Activated CD8-positive, alpha-beta memory T cell treated with anti-CD3 and anti-CD28 coated beads, Interleukin-2, amount 10 ng/mL, durations not matched to agents 7 days and 5 days (primary cell): ENCODE measurements at regions not wholly inside any gene's neighbourhood (a gene's known extent, or its start where the extent isn't known, plus 50 kb on each side); places are given as distances from the start of the nearest gene placed in this dataset.

Source experiments
- ATAC-seq: fragments of 150-1000 bp; cut with Tn5 transposase; one replicate; pipeline ENCODE4 v1.10.0; 2021; ENCODE audit warnings: moderate library complexity
- CTCF ChIA-PET: fragments of 350-600 bp; sonication (Branson Sonifier 250); formaldehyde crosslinking; loops from one replicate; lab custom pipeline; 2021; ENCODE audit warnings: antibody characterized with exemption; lab: Charles Lee
- DNase-seq: peaks from one replicate; pipeline ENCODE4 v3.0.0-alpha.2; 2020
- H3K27ac Mint-ChIP-seq: one replicate; pipeline ENCODE4 v1.8.0; 2021; ENCODE audit warnings: mild to moderate bottlenecking, mixed read lengths
- H3K27me3 Mint-ChIP-seq: one replicate; pipeline ENCODE4 v1.8.0; 2021; ENCODE audit warnings: mixed read lengths
- H3K36me3 Mint-ChIP-seq: one replicate; pipeline ENCODE4 v1.8.0; 2021; ENCODE audit warnings: mild to moderate bottlenecking, mixed read lengths
- H3K4me1 Mint-ChIP-seq: one replicate; pipeline ENCODE4 v1.8.0; 2021; ENCODE audit warnings: mixed read lengths
- H3K4me3 Mint-ChIP-seq: one replicate; pipeline ENCODE4 v1.8.0; 2021; ENCODE audit warnings: mild to moderate bottlenecking, moderate library complexity, mixed read lengths
- H3K9me3 Mint-ChIP-seq: one replicate; pipeline ENCODE4 v1.8.0; 2022; ENCODE audit warnings: low read depth, mixed read lengths

GRCh38 chr3:78129707-78130106 is 1089.8 kb downstream of the ROBO2 start:
- Mint-ChIP-seq H3K36me3 (no peaks in the 10 kb centered on the region), H3K27ac (no peak overlapping the region), H3K4me1 (no peaks in the 10 kb centered on the region), H3K9me3 (peaks cover 22% of the 10 kb centered on the region), H3K4me3 (no peak overlapping the region), H3K27me3 (no peaks in the 10 kb centered on the region)
- DNase-seq (no peak), ATAC-seq (no peak)
- CTCF ChIA-PET: no interaction called here

GRCh38 chr3:78130741-78131290 is 1090.9 kb downstream of the ROBO2 start:
- DNase-seq: no peak
- H3K27me3 Mint-ChIP-seq: no peaks in the 10 kb centered on the region
- H3K4me1 Mint-ChIP-seq: no peaks in the 10 kb centered on the region
- H3K27ac Mint-ChIP-seq: no peak overlapping the region
- CTCF ChIA-PET: no interaction called here
- H3K9me3 Mint-ChIP-seq: peaks cover 15% of the 10 kb centered on the region
- H3K4me3 Mint-ChIP-seq: no peak overlapping the region
- H3K36me3 Mint-ChIP-seq: no peaks in the 10 kb centered on the region
- ATAC-seq: no peak

- no peak overlapping the region for H3K27ac Mint-ChIP-seq
- H3K9me3 Mint-ChIP-seq: peaks cover 2% of the 10 kb centered on the region
- no peak overlapping the region for H3K4me3 Mint-ChIP-seq
- no peak for ATAC-seq
- no peak for DNase-seq
- CTCF ChIA-PET: no interaction called here
- H3K27me3 Mint-ChIP-seq: no peaks in the 10 kb centered on the region
- H3K4me1 Mint-ChIP-seq: no peaks in the 10 kb centered on the region
- no peaks in the 10 kb centered on the region for H3K36me3 Mint-ChIP-seq
Measured at GRCh38 chr3:78134496-78134895, 1094.6 kb downstream of the ROBO2 start.

GRCh38 chr3:78139166-78139565 is 1099.3 kb downstream of the ROBO2 start:
- CTCF ChIA-PET: no interaction called here
- Mint-ChIP-seq H3K4me3 (no peak overlapping the region), H3K36me3 (no peaks in the 10 kb centered on the region), H3K27ac (no peak overlapping the region), H3K4me1 (no peaks in the 10 kb centered on the region), H3K27me3 (no peaks in the 10 kb centered on the region), H3K9me3 (peaks cover 10% of the 10 kb centered on the region)
- DNase-seq (no peak), ATAC-seq (no peak)

GRCh38 chr3:78140274-78140673 is 1100.4 kb downstream of the ROBO2 start:
- Mint-ChIP-seq H3K9me3 (peaks cover 13% of the 10 kb centered on the region), H3K36me3 (no peaks in the 10 kb centered on the region), H3K4me1 (no peaks in the 10 kb centered on the region), H3K27me3 (no peaks in the 10 kb centered on the region), H3K4me3 (no peak overlapping the region), H3K27ac (no peak overlapping the region)
- ATAC-seq: no peak
- no peak for DNase-seq
- CTCF ChIA-PET: no interaction called here

- no peak for DNase-seq
- Mint-ChIP-seq H3K36me3 (no peaks in the 10 kb centered on the region), H3K27ac (no peak overlapping the region), H3K27me3 (no peaks in the 10 kb centered on the region), H3K9me3 (peaks cover 14% of the 10 kb centered on the region), H3K4me1 (no peaks in the 10 kb centered on the region), H3K4me3 (no peak overlapping the region)
- CTCF ChIA-PET: no interaction called here
- ATAC-seq: no peak
Measured at GRCh38 chr3:78140866-78141265, 1101.0 kb downstream of the ROBO2 start.

GRCh38 chr3:78141269-78141668 is 1101.4 kb downstream of the ROBO2 start:
- H3K4me3 Mint-ChIP-seq: no peak overlapping the region
- H3K9me3 Mint-ChIP-seq: peaks cover 14% of the 10 kb centered on the region
- CTCF ChIA-PET: no interaction called here
- no peaks in the 10 kb centered on the region for H3K27me3 Mint-ChIP-seq
- DNase-seq (no peak), ATAC-seq (no peak)
- H3K27ac Mint-ChIP-seq: no peak overlapping the region
- no peaks in the 10 kb centered on the region for H3K36me3 Mint-ChIP-seq
- no peaks in the 10 kb centered on the region for H3K4me1 Mint-ChIP-seq

- H3K27ac Mint-ChIP-seq: no peak overlapping the region
- H3K36me3 Mint-ChIP-seq: no peaks in the 10 kb centered on the region
- peaks cover 14% of the 10 kb centered on the region for H3K9me3 Mint-ChIP-seq
- no peaks in the 10 kb centered on the region for H3K4me1 Mint-ChIP-seq
- no peaks in the 10 kb centered on the region for H3K27me3 Mint-ChIP-seq
- ATAC-seq (no peak), DNase-seq (no peak)
- H3K4me3 Mint-ChIP-seq: no peak overlapping the region
- CTCF ChIA-PET: no interaction called here
Measured at GRCh38 chr3:78143000-78143399, 1103.1 kb downstream of the ROBO2 start.

- CTCF ChIA-PET: no interaction called here
- no peaks in the 10 kb centered on the region for H3K27me3 Mint-ChIP-seq
- H3K27ac Mint-ChIP-seq: no peak overlapping the region
- ATAC-seq (no peak), DNase-seq (no peak)
- H3K36me3 Mint-ChIP-seq: no peaks in the 10 kb centered on the region
- no peak overlapping the region for H3K4me3 Mint-ChIP-seq
- no peaks in the 10 kb centered on the region for H3K4me1 Mint-ChIP-seq
- H3K9me3 Mint-ChIP-seq: peaks cover 4% of the 10 kb centered on the region
Measured at GRCh38 chr3:78148986-78149717, 1109.3 kb downstream of the ROBO2 start.

GRCh38 chr3:78153973-78154372 is 1114.1 kb downstream of the ROBO2 start:
- Mint-ChIP-seq H3K9me3 (peaks cover 2% of the 10 kb centered on the region), H3K27me3 (no peaks in the 10 kb centered on the region), H3K4me1 (no peaks in the 10 kb centered on the region), H3K36me3 (no peaks in the 10 kb centered on the region), H3K4me3 (no peak overlapping the region), H3K27ac (no peak overlapping the region)
- no peak for DNase-seq
- CTCF ChIA-PET: no interaction called here
- no peak for ATAC-seq

- H3K4me1 Mint-ChIP-seq: no peaks in the 10 kb centered on the region
- no peaks in the 10 kb centered on the region for H3K27me3 Mint-ChIP-seq
- no peak for DNase-seq
- no peak for ATAC-seq
- no peak overlapping the region for H3K27ac Mint-ChIP-seq
- no peaks in the 10 kb centered on the region for H3K36me3 Mint-ChIP-seq
- H3K9me3 Mint-ChIP-seq: peaks cover 2% of the 10 kb centered on the region
- CTCF ChIA-PET: no interaction called here
- no peak overlapping the region for H3K4me3 Mint-ChIP-seq
Measured at GRCh38 chr3:78154521-78155186, 1114.8 kb downstream of the ROBO2 start.

GRCh38 chr3:78161736-78162135 is 1121.8 kb downstream of the ROBO2 start:
- ATAC-seq (no peak), DNase-seq (no peak)
- H3K36me3 Mint-ChIP-seq: no peaks in the 10 kb centered on the region
- no peaks in the 10 kb centered on the region for H3K27me3 Mint-ChIP-seq
- H3K4me3 Mint-ChIP-seq: no peak overlapping the region
- no peak overlapping the region for H3K27ac Mint-ChIP-seq
- no peaks in the 10 kb centered on the region for H3K4me1 Mint-ChIP-seq
- H3K9me3 Mint-ChIP-seq: peaks cover 4% of the 10 kb centered on the region
- CTCF ChIA-PET: no interaction called here

GRCh38 chr3:78163379-78163778 is 1123.5 kb downstream of the ROBO2 start:
- H3K27me3 Mint-ChIP-seq: no peaks in the 10 kb centered on the region
- no peak overlapping the region for H3K27ac Mint-ChIP-seq
- ATAC-seq (no peak), DNase-seq (no peak)
- no peaks in the 10 kb centered on the region for H3K36me3 Mint-ChIP-seq
- H3K4me3 Mint-ChIP-seq: no peak overlapping the region
- H3K4me1 Mint-ChIP-seq: no peaks in the 10 kb centered on the region
- H3K9me3 Mint-ChIP-seq: peaks cover 2% of the 10 kb centered on the region
- CTCF ChIA-PET: no interaction called here

GRCh38 chr3:78165876-78166275 is 1126.0 kb downstream of the ROBO2 start:
- CTCF ChIA-PET: no interaction called here
- Mint-ChIP-seq H3K27me3 (no peaks in the 10 kb centered on the region), H3K4me3 (no peak overlapping the region), H3K9me3 (peaks cover 7% of the 10 kb centered on the region), H3K27ac (no peak overlapping the region), H3K4me1 (no peaks in the 10 kb centered on the region), H3K36me3 (no peaks in the 10 kb centered on the region)
- ATAC-seq: no peak
- no peak for DNase-seq
